ENCODE measurements at regions not wholly inside any gene's neighbourhood (a gene's known extent, or its start where the extent isn't known, plus 50 kb on each side); places are given as distances from the start of the nearest gene placed in this dataset.

GRCh38 chr7:131897016-131897789 is 340.8 kb upstream of the PODXL start:
- no peaks in the 10 kb centered on the region for H3K27me3 ChIP-seq (ENCODE audit: control insufficient read depth in 3 of 3, insufficient read depth in 3 of 3, low read length in 3 of 3)

GRCh38 chr7:131896165-131896863 is 339.9 kb upstream of the PODXL start:
- Histone ChIP-seq H3K27ac (ENCODE audit: low read depth, low read length) (no peak overlapping the region), H3K27me3 (ENCODE audit: control insufficient read depth in 3 of 3, insufficient read depth in 3 of 3, low read length in 3 of 3) (no peaks in the 10 kb centered on the region), H3K4me1 (ENCODE audit: control insufficient read depth in 3 of 3, insufficient read depth in 3 of 3, low read length in 3 of 3) (no peaks in the 10 kb centered on the region), H3K4me3 (ENCODE audit: low read length in 3 of 3) (no peak overlapping the region), H3K36me3 (ENCODE audit: control insufficient read depth in 3 of 3, insufficient read depth in 3 of 3, low read length in 3 of 3) (no peaks in the 10 kb centered on the region), H3K9me3 (ENCODE audit: control insufficient read depth in 3 of 3, low read length in 3 of 3) (no peaks in the 10 kb centered on the region), H3K9ac (ENCODE audit: low read depth in 1 of 3, low read length in 3 of 3) (no peak overlapping the region)

More at GRCh38 chr7:131897016-131897789, 340.8 kb upstream of the PODXL start:
- H3K9me3 ChIP-seq (ENCODE audit: control insufficient read depth in 3 of 3, low read length in 3 of 3) = no peaks in the 10 kb centered on the region
- no peaks in the 10 kb centered on the region for H3K4me1 ChIP-seq (ENCODE audit: control insufficient read depth in 3 of 3, insufficient read depth in 3 of 3, low read length in 3 of 3)
- no peaks in the 10 kb centered on the region for H3K36me3 ChIP-seq (ENCODE audit: control insufficient read depth in 3 of 3, insufficient read depth in 3 of 3, low read length in 3 of 3)
- H3K4me3 ChIP-seq (ENCODE audit: low read length in 3 of 3) = no peak overlapping the region
- no peak overlapping the region for H3K9ac ChIP-seq (ENCODE audit: low read depth in 1 of 3, low read length in 3 of 3)
- H3K27ac ChIP-seq (ENCODE audit: low read depth, low read length) = no peak overlapping the region

- Histone ChIP-seq H3K9ac (ENCODE audit: low read depth in 1 of 3, low read length in 3 of 3) (no peak overlapping the region), H3K27me3 (ENCODE audit: control insufficient read depth in 3 of 3, insufficient read depth in 3 of 3, low read length in 3 of 3) (no peaks in the 10 kb centered on the region), H3K36me3 (ENCODE audit: control insufficient read depth in 3 of 3, insufficient read depth in 3 of 3, low read length in 3 of 3) (no peaks in the 10 kb centered on the region)
Observed at GRCh38 chr7:131895541-131896164, 339.2 kb upstream of the PODXL start.

DNA sequence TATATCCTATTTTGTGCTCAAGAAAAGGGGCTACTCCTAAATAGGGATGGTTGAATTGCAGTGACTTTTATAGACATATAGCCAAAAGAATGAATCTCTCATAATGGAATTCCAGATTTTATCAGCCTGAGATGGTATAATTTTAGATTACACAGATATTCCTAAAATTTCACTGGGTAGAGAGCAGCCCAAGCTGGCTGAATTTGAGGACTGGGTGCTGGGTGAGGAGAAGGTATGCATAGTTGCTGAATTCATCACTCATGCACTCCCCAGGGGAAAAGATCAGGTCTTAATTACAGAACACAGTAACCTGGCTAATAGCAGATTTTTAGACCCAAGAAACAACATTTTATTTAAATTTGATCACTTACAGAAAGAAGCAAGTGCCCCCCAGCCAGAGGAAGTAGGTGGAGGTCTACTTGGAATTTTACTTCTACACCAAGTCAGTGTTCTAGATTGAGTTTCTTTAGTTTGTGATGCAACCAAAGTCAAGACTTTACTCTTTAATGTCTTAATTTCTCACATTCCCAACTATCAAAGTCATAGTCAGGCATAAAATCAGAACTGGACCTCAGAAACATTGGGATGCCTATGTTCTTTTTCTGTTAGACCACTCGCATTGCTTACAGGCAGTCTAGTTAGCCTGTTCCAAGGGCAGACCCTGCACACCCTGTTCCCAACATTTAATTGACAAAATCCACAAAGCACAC is 337.4 kb upstream of the PODXL start:
- peaks cover 0 to 4% (median 0%) of the 10 kb centered on the region in 3 donors for H3K4me1 ChIP-seq (ENCODE audit: control insufficient read depth in 3 of 3, insufficient read depth in 3 of 3, low read length in 3 of 3)
- no peak overlapping the region for H3K27ac ChIP-seq (ENCODE audit: low read depth, low read length)
- H3K9ac ChIP-seq (ENCODE audit: low read depth in 1 of 3, low read length in 3 of 3) = no peak overlapping the region
- H3K36me3 ChIP-seq (ENCODE audit: control insufficient read depth in 3 of 3, insufficient read depth in 3 of 3, low read length in 3 of 3) = no peaks in the 10 kb centered on the region
- no peak overlapping the region for H3K4me3 ChIP-seq (ENCODE audit: low read length in 3 of 3)
- H3K9me3 ChIP-seq (ENCODE audit: control insufficient read depth in 3 of 3, low read length in 3 of 3) = no peaks in the 10 kb centered on the region
- H3K27me3 ChIP-seq (ENCODE audit: control insufficient read depth in 3 of 3, insufficient read depth in 3 of 3, low read length in 3 of 3) = no peaks in the 10 kb centered on the region

More at GRCh38 chr7:131895541-131896164, 339.2 kb upstream of the PODXL start:
- no peak overlapping the region for H3K4me3 ChIP-seq (ENCODE audit: low read length in 3 of 3)
- no peaks in the 10 kb centered on the region for H3K9me3 ChIP-seq (ENCODE audit: control insufficient read depth in 3 of 3, low read length in 3 of 3)
- H3K4me1 ChIP-seq (ENCODE audit: control insufficient read depth in 3 of 3, insufficient read depth in 3 of 3, low read length in 3 of 3) = no peaks in the 10 kb centered on the region
- H3K27ac ChIP-seq (ENCODE audit: low read depth, low read length) = no peak overlapping the region

- Histone ChIP-seq H3K27ac (ENCODE audit: low read depth, low read length) (no peak overlapping the region), H3K4me3 (ENCODE audit: low read length in 3 of 3) (no peak overlapping the region), H3K36me3 (ENCODE audit: control insufficient read depth in 3 of 3, insufficient read depth in 3 of 3, low read length in 3 of 3) (no peaks in the 10 kb centered on the region), H3K4me1 (ENCODE audit: control insufficient read depth in 3 of 3, insufficient read depth in 3 of 3, low read length in 3 of 3) (peaks cover 0 to 4% (median 0%) of the 10 kb centered on the region in 3 donors), H3K27me3 (ENCODE audit: control insufficient read depth in 3 of 3, insufficient read depth in 3 of 3, low read length in 3 of 3) (no peaks in the 10 kb centered on the region), H3K9me3 (ENCODE audit: control insufficient read depth in 3 of 3, low read length in 3 of 3) (peaks cover 2 to 3% (median 3%) of the 10 kb centered on the region in 3 donors), H3K9ac (ENCODE audit: low read depth in 1 of 3, low read length in 3 of 3) (no peak overlapping the region)
Observed at GRCh38 chr7:131890176-131890575, 333.7 kb upstream of the PODXL start.

DNA sequence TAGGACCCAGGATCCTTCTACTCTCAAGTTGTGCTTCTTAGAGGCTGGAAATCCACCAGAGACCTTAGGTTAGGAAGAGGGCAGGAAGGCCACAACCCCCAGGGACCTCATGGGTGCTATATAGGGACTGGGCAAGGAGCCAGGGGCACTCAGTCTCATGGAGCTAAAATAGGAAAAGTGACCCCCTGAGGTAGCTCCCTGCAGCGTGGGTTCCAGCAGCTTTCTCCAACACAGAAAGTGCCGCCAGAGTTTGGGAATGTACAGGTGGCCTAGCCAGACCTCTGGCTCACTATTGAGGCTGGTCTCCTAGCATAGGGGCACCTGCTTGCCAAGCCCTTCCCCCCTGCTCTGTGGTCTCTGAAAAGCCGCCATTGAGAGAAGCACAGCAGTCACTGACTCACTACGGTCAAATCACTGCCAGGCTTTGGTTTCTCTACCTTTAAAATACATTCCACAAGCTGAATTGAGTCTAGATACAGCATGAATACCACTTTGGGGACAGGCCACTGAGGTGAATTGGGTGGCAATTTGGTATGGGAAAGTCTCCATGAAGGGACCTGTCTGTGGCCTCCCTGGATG is 333.2 kb upstream of the PODXL start:
- H3K4me1 ChIP-seq (ENCODE audit: control insufficient read depth in 3 of 3, insufficient read depth in 3 of 3, low read length in 3 of 3) = peaks cover 0 to 4% (median 0%) of the 10 kb centered on the region in 3 donors
- no peak overlapping the region for H3K4me3 ChIP-seq (ENCODE audit: low read length in 3 of 3)
- no peaks in the 10 kb centered on the region for H3K27me3 ChIP-seq (ENCODE audit: control insufficient read depth in 3 of 3, insufficient read depth in 3 of 3, low read length in 3 of 3)
- H3K9ac ChIP-seq (ENCODE audit: low read depth in 1 of 3, low read length in 3 of 3) = no peak overlapping the region
- H3K27ac ChIP-seq (ENCODE audit: low read depth, low read length) = no peak overlapping the region
- H3K9me3 ChIP-seq (ENCODE audit: control insufficient read depth in 3 of 3, low read length in 3 of 3) = peaks cover 2 to 4% (median 3%) of the 10 kb centered on the region in 3 donors
- H3K36me3 ChIP-seq (ENCODE audit: control insufficient read depth in 3 of 3, insufficient read depth in 3 of 3, low read length in 3 of 3) = no peaks in the 10 kb centered on the region

- H3K36me3 ChIP-seq (ENCODE audit: control insufficient read depth in 3 of 3, insufficient read depth in 3 of 3, low read length in 3 of 3) = no peaks in the 10 kb centered on the region
- no peak overlapping the region for H3K27ac ChIP-seq (ENCODE audit: low read depth, low read length)
- peaks cover 2 to 4% (median 3%) of the 10 kb centered on the region in 3 donors for H3K9me3 ChIP-seq (ENCODE audit: control insufficient read depth in 3 of 3, low read length in 3 of 3)
- no peaks in the 10 kb centered on the region for H3K27me3 ChIP-seq (ENCODE audit: control insufficient read depth in 3 of 3, insufficient read depth in 3 of 3, low read length in 3 of 3)
- H3K4me1 ChIP-seq (ENCODE audit: control insufficient read depth in 3 of 3, insufficient read depth in 3 of 3, low read length in 3 of 3) = no peaks in the 10 kb centered on the region
- H3K4me3 ChIP-seq (ENCODE audit: low read length in 3 of 3) = no peak overlapping the region
- H3K9ac ChIP-seq (ENCODE audit: low read depth in 1 of 3, low read length in 3 of 3) = no peak overlapping the region
Observed at GRCh38 chr7:131883769-131884168, 327.3 kb upstream of the PODXL start.

GRCh38 chr7:131883196-131883595 is 326.8 kb upstream of the PODXL start:
- Histone ChIP-seq H3K27ac (ENCODE audit: low read depth, low read length) (no peak overlapping the region), H3K9me3 (ENCODE audit: control insufficient read depth in 3 of 3, low read length in 3 of 3) (peaks cover 2 to 4% (median 3%) of the 10 kb centered on the region in 3 donors), H3K9ac (ENCODE audit: low read depth in 1 of 3, low read length in 3 of 3) (no peak overlapping the region), H3K36me3 (ENCODE audit: control insufficient read depth in 3 of 3, insufficient read depth in 3 of 3, low read length in 3 of 3) (no peaks in the 10 kb centered on the region), H3K4me1 (ENCODE audit: control insufficient read depth in 3 of 3, insufficient read depth in 3 of 3, low read length in 3 of 3) (no peaks in the 10 kb centered on the region), H3K4me3 (ENCODE audit: low read length in 3 of 3) (no peak overlapping the region), H3K27me3 (ENCODE audit: control insufficient read depth in 3 of 3, insufficient read depth in 3 of 3, low read length in 3 of 3) (no peaks in the 10 kb centered on the region)

- Histone ChIP-seq H3K4me3 (ENCODE audit: low read length in 3 of 3) (no peak overlapping the region), H3K9ac (ENCODE audit: low read depth in 1 of 3, low read length in 3 of 3) (no peak overlapping the region), H3K9me3 (ENCODE audit: control insufficient read depth in 3 of 3, low read length in 3 of 3) (peaks cover 2 to 4% (median 3%) of the 10 kb centered on the region in 3 donors), H3K27ac (ENCODE audit: low read depth, low read length) (no peak overlapping the region), H3K27me3 (ENCODE audit: control insufficient read depth in 3 of 3, insufficient read depth in 3 of 3, low read length in 3 of 3) (no peaks in the 10 kb centered on the region), H3K36me3 (ENCODE audit: control insufficient read depth in 3 of 3, insufficient read depth in 3 of 3, low read length in 3 of 3) (no peaks in the 10 kb centered on the region), H3K4me1 (ENCODE audit: control insufficient read depth in 3 of 3, insufficient read depth in 3 of 3, low read length in 3 of 3) (no peaks in the 10 kb centered on the region)
Observed at GRCh38 chr7:131882321-131882720, 325.9 kb upstream of the PODXL start.

Measured in skeletal muscle tissue (tissue), 3 donors.